CD4-positive, alpha-beta memory T cell (primary cell): ENCODE measurements at regions not wholly inside any gene's neighbourhood (a gene's known extent, or its start where the extent isn't known, plus 50 kb on each side); places are given as distances from the start of the nearest gene placed in this dataset.

Experiments used
- CTCF ChIA-PET: fragments of 350-600 bp; sonication (Branson Sonifier 250); formaldehyde crosslinking; loops from one replicate; lab custom pipeline; 2021; ENCODE audit warnings: inconsistent platforms; ENCODE audit not compliant: partially characterized antibody; lab: Charles Lee
- POLR2A ChIA-PET: fragments of 350-600 bp; sonication (Branson Sonifier 250); formaldehyde crosslinking; loops from one replicate; lab custom pipeline; 2021; ENCODE audit not compliant: partially characterized antibody; lab: Charles Lee
- DNase-seq, 5 donors: peaks; one replicate each; pipeline versions ENCODE4 v3.0.0 to v3.0.0-alpha.2; 2020 to 2022; ENCODE audit warnings: mixed read lengths in 1 of 5
- H3K27ac ChIP-seq: one replicate; pipeline ENCODE4 v1.7.0; 2013; ENCODE audit warnings: low read depth, low read length
- H3K27me3 ChIP-seq: 2 replicates; pipeline ENCODE4 v1.7.0; 2013; ENCODE audit warnings: mild to moderate bottlenecking, low read length, moderate library complexity; ENCODE audit not compliant: insufficient read depth
- H3K36me3 ChIP-seq: 2 replicates; pipeline ENCODE4 v1.7.0; 2013; ENCODE audit warnings: mild to moderate bottlenecking, low read length, moderate library complexity; ENCODE audit not compliant: insufficient read depth
- H3K4me1 ChIP-seq: 2 replicates; pipeline ENCODE4 v1.7.0; 2013; ENCODE audit warnings: mild to moderate bottlenecking, low read length, moderate library complexity; ENCODE audit not compliant: insufficient read depth
- H3K4me3 ChIP-seq, 2 donors: one replicate each; pipeline ENCODE4 v1.7.0; 2013; ENCODE audit warnings: low read length in 2 of 2, mild to moderate bottlenecking in 1 of 2
- H3K9me3 ChIP-seq, 2 donors: one replicate each; pipeline ENCODE4 v1.7.0; 2013; ENCODE audit warnings: low read length in 2 of 2, control low read depth in 1 of 2; ENCODE audit not compliant: control insufficient read depth in 1 of 2
- H3K27ac Mint-ChIP-seq, 7 donors: one replicate each; pipeline ENCODE4 v1.8.0; 2020 to 2021; ENCODE audit warnings: mixed read lengths in 7 of 7, mild to moderate bottlenecking in 6 of 7, inconsistent platforms in 3 of 7, moderate library complexity in 3 of 7
- H3K27me3 Mint-ChIP-seq, 2 donors: one replicate each; pipeline ENCODE4 v1.8.0; 2020 to 2021; ENCODE audit warnings: mixed read lengths in 2 of 2
- H3K36me3 Mint-ChIP-seq, 2 donors: one replicate each; pipeline ENCODE4 v1.8.0; 2020 to 2021; ENCODE audit warnings: mixed read lengths in 2 of 2, inconsistent platforms in 1 of 2, mild to moderate bottlenecking in 1 of 2
- H3K4me1 Mint-ChIP-seq, 4 donors: one replicate each; pipeline ENCODE4 v1.8.0; 2020 to 2021; ENCODE audit warnings: mixed read lengths in 4 of 4, mild to moderate bottlenecking in 1 of 4
- H3K4me3 Mint-ChIP-seq, 8 donors: one replicate each; pipeline ENCODE4 v1.8.0; 2020 to 2021; ENCODE audit warnings: mixed read lengths in 8 of 8, mild to moderate bottlenecking in 7 of 8, moderate library complexity in 6 of 8, inconsistent platforms in 3 of 8
- H3K9me3 Mint-ChIP-seq, 8 donors: one replicate each; pipeline ENCODE4 v1.8.0; 2020 to 2021; ENCODE audit warnings: mixed read lengths in 8 of 8, mild to moderate bottlenecking in 5 of 8, inconsistent platforms in 3 of 8, moderate library complexity in 1 of 8
- intact Hi-C: fragments of 100-400 bp; cut with micrococcal nuclease; formaldehyde crosslinking; loops from one replicate; pipeline ENCODE4 v1.15.1; 2023

GRCh38 chr12:115847398-115847797 lies 430.1 kb downstream of the MED13L start:
- CTCF ChIA-PET, result no interaction called here
- intact Hi-C loops, result no loop called here
- Mint-ChIP-seq H3K9me3 (peaks cover 3 to 9% (median 4%) of the 10 kb centered on the region in 8 donors), H3K4me3 (no peak overlapping the region), H3K27me3 (peaks cover 5 to 6% of the 10 kb centered on the region in 2 donors), H3K36me3 (no peaks in the 10 kb centered on the region), H3K27ac (no peak overlapping the region), H3K4me1 (no peaks in the 10 kb centered on the region)
- H3K27ac ChIP-seq, result no peak overlapping the region
- no peak for DNase-seq
- H3K9me3 ChIP-seq, result no peaks in the 10 kb centered on the region
- H3K4me1 ChIP-seq, result no peaks in the 10 kb centered on the region
- no peak overlapping the region for H3K4me3 ChIP-seq
- POLR2A ChIA-PET, result no interaction called here
- H3K27me3 ChIP-seq, result no peaks in the 10 kb centered on the region
- H3K36me3 ChIP-seq, result no peaks in the 10 kb centered on the region

DNA sequence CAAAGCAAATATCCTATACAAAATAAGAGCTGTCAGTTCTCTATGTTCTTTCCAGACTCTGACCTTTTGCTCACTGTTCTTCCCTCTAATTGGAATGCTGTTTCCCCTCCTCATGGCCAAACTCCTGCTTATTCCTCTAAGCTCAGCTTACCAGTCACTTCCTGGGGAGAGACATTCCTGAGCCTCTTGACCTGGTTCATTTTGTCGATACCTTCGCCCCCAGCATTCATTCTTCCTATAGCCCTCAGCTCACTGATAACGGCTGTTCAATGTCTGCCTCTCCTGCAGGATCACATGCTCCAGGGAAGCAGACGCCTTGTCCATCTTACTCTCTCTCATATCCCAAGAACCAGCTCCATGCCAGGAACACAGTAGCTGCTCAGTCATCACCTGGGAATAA lies 431.0 kb downstream of the MED13L start:
- Mint-ChIP-seq H3K27me3 (peaks cover 6 to 7% of the 10 kb centered on the region in 2 donors), H3K27ac (no peak overlapping the region), H3K36me3 (no peaks in the 10 kb centered on the region), H3K4me3 (no peak overlapping the region), H3K4me1 (no peaks in the 10 kb centered on the region), H3K9me3 (peaks cover 3 to 9% (median 4%) of the 10 kb centered on the region in 8 donors)
- DNase-seq, result no peak
- Histone ChIP-seq H3K4me3 (no peak overlapping the region), H3K27ac (no peak overlapping the region), H3K36me3 (no peaks in the 10 kb centered on the region), H3K4me1 (no peaks in the 10 kb centered on the region), H3K9me3 (no peaks in the 10 kb centered on the region), H3K27me3 (no peaks in the 10 kb centered on the region)
- POLR2A ChIA-PET, result no interaction called here
- CTCF ChIA-PET, result no interaction called here
- intact Hi-C loops, result no loop called here

DNA sequence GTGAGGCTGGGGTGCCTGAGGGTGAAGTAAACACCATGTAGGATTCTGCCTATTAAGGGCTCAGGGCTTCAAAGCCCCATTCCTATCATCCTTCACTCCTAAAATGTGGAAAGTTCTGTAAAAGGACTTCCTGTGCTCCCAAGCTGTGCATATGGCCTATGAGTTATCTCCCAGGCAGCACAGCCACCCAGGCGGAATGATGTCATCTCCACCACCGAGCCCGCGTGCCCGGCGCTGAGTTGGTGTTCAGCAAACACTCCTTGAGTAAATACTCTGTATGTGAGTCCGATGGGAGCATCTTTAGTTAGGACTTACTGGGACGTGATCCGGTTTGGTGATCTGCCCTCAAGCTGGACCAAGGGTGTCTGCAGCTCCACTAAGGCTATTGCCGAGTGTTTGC lies 437.3 kb downstream of the MED13L start:
- Mint-ChIP-seq H3K4me1 (no peaks in the 10 kb centered on the region), H3K27me3 (peaks cover 2 to 3% of the 10 kb centered on the region in 2 donors), H3K9me3 (peaks cover 0 to 4% (median 0%) of the 10 kb centered on the region in 8 donors), H3K4me3 (no peak overlapping the region), H3K27ac (no peak overlapping the region), H3K36me3 (no peaks in the 10 kb centered on the region)
- no peak for DNase-seq
- CTCF ChIA-PET, result no interaction called here
- H3K27ac ChIP-seq, result no peak overlapping the region
- intact Hi-C loops, result no loop called here
- no peak overlapping the region for H3K4me3 ChIP-seq
- POLR2A ChIA-PET, result no interaction called here
- no peaks in the 10 kb centered on the region for H3K36me3 ChIP-seq
- no peaks in the 10 kb centered on the region for H3K9me3 ChIP-seq
- H3K4me1 ChIP-seq, result no peaks in the 10 kb centered on the region
- H3K27me3 ChIP-seq, result no peaks in the 10 kb centered on the region

GRCh38 chr12:115838952-115839351 lies 438.5 kb downstream of the MED13L start:
- CTCF ChIA-PET, result no interaction called here

DNA sequence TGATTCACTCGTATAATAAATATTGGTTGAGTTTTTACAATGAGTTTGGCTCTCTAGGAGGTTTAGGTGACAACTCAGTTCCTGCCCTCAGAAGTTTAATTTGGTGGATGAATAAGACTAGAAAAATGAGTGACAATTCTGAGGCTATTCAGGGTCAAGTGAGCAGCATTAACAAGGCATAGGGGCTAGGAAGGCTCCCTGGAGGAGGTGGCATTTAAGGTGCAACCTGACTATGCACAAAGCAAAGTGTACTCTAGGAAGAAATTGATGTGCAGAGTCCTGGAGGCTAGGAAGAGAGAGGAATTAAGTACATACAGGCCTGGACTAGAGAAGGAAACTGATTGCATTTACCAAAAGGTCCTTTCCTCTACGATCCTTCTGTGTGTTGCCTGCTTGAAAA lies 440.3 kb downstream of the MED13L start:
- Mint-ChIP-seq H3K4me3 (no peak overlapping the region), H3K27me3 (peaks cover 2 to 4% of the 10 kb centered on the region in 2 donors), H3K27ac (no peak overlapping the region), H3K36me3 (no peaks in the 10 kb centered on the region), H3K4me1 (no peaks in the 10 kb centered on the region), H3K9me3 (peaks cover 0 to 3% (median 0%) of the 10 kb centered on the region in 8 donors)
- H3K4me3 ChIP-seq, result no peak overlapping the region
- intact Hi-C loops, result no loop called here
- ChIA-PET CTCF (no interaction called here), POLR2A (no interaction called here)
- no peaks in the 10 kb centered on the region for H3K4me1 ChIP-seq
- H3K27me3 ChIP-seq, result no peaks in the 10 kb centered on the region
- no peaks in the 10 kb centered on the region for H3K9me3 ChIP-seq
- DNase-seq, result no peak
- no peaks in the 10 kb centered on the region for H3K36me3 ChIP-seq
- H3K27ac ChIP-seq, result no peak overlapping the region

More at GRCh38 chr12:115838952-115839351, 438.5 kb downstream of the MED13L start:
- no peaks in the 10 kb centered on the region for H3K27me3 ChIP-seq
- no peak overlapping the region for H3K4me3 ChIP-seq
- Mint-ChIP-seq H3K4me1 (no peaks in the 10 kb centered on the region), H3K27ac (no peak overlapping the region), H3K36me3 (no peaks in the 10 kb centered on the region), H3K27me3 (peaks cover 2 to 3% of the 10 kb centered on the region in 2 donors), H3K4me3 (no peak overlapping the region), H3K9me3 (peaks cover 0 to 3% (median 0%) of the 10 kb centered on the region in 8 donors)
- DNase-seq, result no peak
- no peak overlapping the region for H3K27ac ChIP-seq
- no peaks in the 10 kb centered on the region for H3K36me3 ChIP-seq
- no peaks in the 10 kb centered on the region for H3K9me3 ChIP-seq
- H3K4me1 ChIP-seq, result no peaks in the 10 kb centered on the region
- intact Hi-C loops, result no loop called here
- POLR2A ChIA-PET, result no interaction called here

GRCh38 chr12:115835445-115835844 lies 442.0 kb downstream of the MED13L start:
- no peak overlapping the region for H3K27ac Mint-ChIP-seq
- H3K36me3 Mint-ChIP-seq, result no peaks in the 10 kb centered on the region
- ChIA-PET POLR2A (no interaction called here), CTCF (no interaction called here)
- no peak overlapping the region for H3K4me3 Mint-ChIP-seq
- DNase-seq, result no peak
- no peaks in the 10 kb centered on the region for H3K4me1 Mint-ChIP-seq
- peaks cover 0 to 8% (median 0%) of the 10 kb centered on the region in 8 donors for H3K9me3 Mint-ChIP-seq
- H3K27me3 ChIP-seq, result no peaks in the 10 kb centered on the region
- intact Hi-C loops, result no loop called here
- H3K9me3 ChIP-seq, result no peaks in the 10 kb centered on the region
- peaks cover 0 to 5% of the 10 kb centered on the region in 2 donors for H3K27me3 Mint-ChIP-seq
- no peaks in the 10 kb centered on the region for H3K36me3 ChIP-seq
- H3K4me3 ChIP-seq, result no peak overlapping the region
- H3K27ac ChIP-seq, result no peak overlapping the region
- H3K4me1 ChIP-seq, result no peaks in the 10 kb centered on the region

GRCh38 chr12:115833704-115834103 lies 443.8 kb downstream of the MED13L start:
- Mint-ChIP-seq H3K27me3 (peaks cover 0 to 5% of the 10 kb centered on the region in 2 donors), H3K4me1 (no peaks in the 10 kb centered on the region), H3K27ac (no peak overlapping the region)

DNA sequence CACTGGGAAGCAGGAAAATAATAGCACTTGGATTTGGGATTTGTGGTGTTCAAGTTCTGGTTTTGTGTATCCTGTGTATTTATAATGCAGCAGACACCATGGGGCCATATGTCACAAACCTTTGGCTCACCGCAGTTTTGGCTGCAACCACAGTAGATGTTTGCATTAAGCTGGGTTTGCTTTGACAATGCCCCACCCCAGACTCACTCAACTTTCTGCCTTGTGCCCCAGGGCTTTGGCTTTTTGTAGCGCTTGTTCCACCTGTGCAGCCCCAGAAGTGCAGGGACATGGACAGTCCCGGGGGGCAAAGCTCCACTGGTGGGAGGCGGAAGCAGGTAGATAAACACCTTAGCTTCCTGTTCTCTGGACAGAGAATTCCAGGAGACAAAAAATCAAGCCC lies 446.9 kb downstream of the MED13L start:
- peaks cover 0 to 11% (median 0%) of the 10 kb centered on the region in 8 donors for H3K9me3 Mint-ChIP-seq
- POLR2A ChIA-PET, result no interaction called here
- H3K4me3 ChIP-seq, result no peak overlapping the region
- H3K27me3 Mint-ChIP-seq, result peaks cover 0 to 5% of the 10 kb centered on the region in 2 donors
- no peak overlapping the region for H3K4me3 Mint-ChIP-seq
- no peaks in the 10 kb centered on the region for H3K4me1 ChIP-seq
- H3K9me3 ChIP-seq, result no peaks in the 10 kb centered on the region
- no peaks in the 10 kb centered on the region for H3K36me3 Mint-ChIP-seq
- H3K36me3 ChIP-seq, result no peaks in the 10 kb centered on the region
- H3K4me1 Mint-ChIP-seq, result no peaks in the 10 kb centered on the region
- intact Hi-C loops, result no loop called here
- CTCF ChIA-PET, result no interaction called here
- no peaks in the 10 kb centered on the region for H3K27me3 ChIP-seq
- no peak overlapping the region for H3K27ac ChIP-seq
- DNase-seq, result no peak
- H3K27ac Mint-ChIP-seq, result peak overlapping the region in 1 of 7 donors; percentile 20

More at GRCh38 chr12:115833704-115834103, 443.8 kb downstream of the MED13L start:
- POLR2A ChIA-PET, result no interaction called here
- Mint-ChIP-seq H3K36me3 (no peaks in the 10 kb centered on the region), H3K9me3 (peaks cover 0 to 8% (median 0%) of the 10 kb centered on the region in 8 donors), H3K4me3 (no peak overlapping the region)
- intact Hi-C loops, result no loop called here
- Histone ChIP-seq H3K4me1 (no peaks in the 10 kb centered on the region), H3K27ac (no peak overlapping the region), H3K27me3 (no peaks in the 10 kb centered on the region), H3K9me3 (no peaks in the 10 kb centered on the region), H3K4me3 (no peak overlapping the region), H3K36me3 (no peaks in the 10 kb centered on the region)
- CTCF ChIA-PET, result no interaction called here
- no peak for DNase-seq
